Memory B cell (primary cell): ENCODE measurements at regions not wholly inside any gene's neighbourhood (a gene's known extent, or its start where the extent isn't known, plus 50 kb on each side); places are given as distances from the start of the nearest gene placed in this dataset.

Experiments
- ATAC-seq: fragments of 150-1000 bp; cut with Tn5 transposase; 2 replicates; pipeline ENCODE4 v1.10.0; 2021; ENCODE audit warnings: low read depth, mild to moderate bottlenecking, moderate library complexity
- DNase-seq, 2 donors: peaks; one replicate each; pipeline ENCODE4 v3.0.0; 2022; ENCODE audit warnings: low spot score in 2 of 2
- H3K27ac Mint-ChIP-seq: one replicate; pipeline ENCODE4 v1.8.0; 2022; ENCODE audit warnings: mild to moderate bottlenecking, moderate library complexity, mixed read lengths
- H3K27me3 Mint-ChIP-seq: one replicate; pipeline ENCODE4 v1.8.0; 2022; ENCODE audit warnings: mixed read lengths
- H3K36me3 Mint-ChIP-seq: one replicate; pipeline ENCODE4 v1.8.0; 2022; ENCODE audit warnings: mild to moderate bottlenecking, mixed read lengths
- H3K4me1 Mint-ChIP-seq: one replicate; pipeline ENCODE4 v1.8.0; 2022; ENCODE audit warnings: mixed read lengths
- H3K4me3 Mint-ChIP-seq: one replicate; pipeline ENCODE4 v1.8.0; 2022; ENCODE audit warnings: mild to moderate bottlenecking, moderate library complexity, mixed read lengths
- H3K9me3 Mint-ChIP-seq: one replicate; pipeline ENCODE4 v1.8.0; 2022; ENCODE audit warnings: mixed read lengths

- ATAC-seq, result no peak
- Mint-ChIP-seq H3K36me3 (no peaks in the 10 kb centered on the region), H3K9me3 (peaks cover 3% of the 10 kb centered on the region), H3K27ac (no peak overlapping the region), H3K4me3 (no peak overlapping the region), H3K27me3 (no peaks in the 10 kb centered on the region), H3K4me1 (no peaks in the 10 kb centered on the region)
- no peak for DNase-seq
Measured at GRCh38 chr5:117266280-117266679, 691.7 kb upstream of the SEMA6A start.

GRCh38 chr5:117263231-117263630 is 688.6 kb upstream of the SEMA6A start:
- no peak overlapping the region for H3K27ac Mint-ChIP-seq
- H3K36me3 Mint-ChIP-seq, result no peaks in the 10 kb centered on the region
- peaks cover 3% of the 10 kb centered on the region for H3K9me3 Mint-ChIP-seq
- no peak overlapping the region for H3K4me3 Mint-ChIP-seq
- DNase-seq (no peak), ATAC-seq (no peak)
- no peaks in the 10 kb centered on the region for H3K4me1 Mint-ChIP-seq
- no peaks in the 10 kb centered on the region for H3K27me3 Mint-ChIP-seq

- Mint-ChIP-seq H3K36me3 (no peaks in the 10 kb centered on the region), H3K27me3 (no peaks in the 10 kb centered on the region), H3K4me1 (no peaks in the 10 kb centered on the region), H3K9me3 (peaks cover 3% of the 10 kb centered on the region), H3K27ac (no peak overlapping the region), H3K4me3 (no peak overlapping the region)
- ATAC-seq, result no peak
- no peak for DNase-seq
Measured at GRCh38 chr5:117262572-117263131, 688.0 kb upstream of the SEMA6A start.

GRCh38 chr5:117261948-117262571 is 687.4 kb upstream of the SEMA6A start:
- peaks cover 3% of the 10 kb centered on the region for H3K9me3 Mint-ChIP-seq
- ATAC-seq, result no peak
- H3K36me3 Mint-ChIP-seq, result no peaks in the 10 kb centered on the region
- H3K4me1 Mint-ChIP-seq, result no peaks in the 10 kb centered on the region
- H3K27me3 Mint-ChIP-seq, result no peaks in the 10 kb centered on the region
- H3K27ac Mint-ChIP-seq, result no peak overlapping the region
- DNase-seq, result no peak
- no peak overlapping the region for H3K4me3 Mint-ChIP-seq

- Mint-ChIP-seq H3K27me3 (no peaks in the 10 kb centered on the region), H3K4me1 (no peaks in the 10 kb centered on the region), H3K4me3 (no peak overlapping the region), H3K36me3 (no peaks in the 10 kb centered on the region), H3K27ac (no peak overlapping the region), H3K9me3 (peaks cover 2% of the 10 kb centered on the region)
- ATAC-seq, result no peak
- no peak for DNase-seq
Measured at GRCh38 chr5:117255211-117256027, 680.8 kb upstream of the SEMA6A start.

GRCh38 chr5:117252566-117252965 is 677.9 kb upstream of the SEMA6A start:
- H3K27ac Mint-ChIP-seq, result no peak overlapping the region
- H3K27me3 Mint-ChIP-seq, result no peaks in the 10 kb centered on the region
- H3K36me3 Mint-ChIP-seq, result no peaks in the 10 kb centered on the region
- H3K4me3 Mint-ChIP-seq, result no peak overlapping the region
- ATAC-seq, result no peak
- DNase-seq, result no peak
- H3K9me3 Mint-ChIP-seq, result peaks cover 2% of the 10 kb centered on the region
- no peaks in the 10 kb centered on the region for H3K4me1 Mint-ChIP-seq

GRCh38 chr5:117249086-117249815 is 674.6 kb upstream of the SEMA6A start:
- no peak for DNase-seq
- no peaks in the 10 kb centered on the region for H3K36me3 Mint-ChIP-seq
- H3K4me3 Mint-ChIP-seq, result no peak overlapping the region
- H3K9me3 Mint-ChIP-seq, result no peaks in the 10 kb centered on the region
- no peaks in the 10 kb centered on the region for H3K27me3 Mint-ChIP-seq
- H3K4me1 Mint-ChIP-seq, result no peaks in the 10 kb centered on the region
- no peak overlapping the region for H3K27ac Mint-ChIP-seq
- no peak for ATAC-seq

- DNase-seq (no peak), ATAC-seq (no peak)
- H3K4me1 Mint-ChIP-seq, result no peaks in the 10 kb centered on the region
- no peaks in the 10 kb centered on the region for H3K9me3 Mint-ChIP-seq
- H3K4me3 Mint-ChIP-seq, result no peak overlapping the region
- no peak overlapping the region for H3K27ac Mint-ChIP-seq
- no peaks in the 10 kb centered on the region for H3K27me3 Mint-ChIP-seq
- H3K36me3 Mint-ChIP-seq, result no peaks in the 10 kb centered on the region
Measured at GRCh38 chr5:117246424-117246823, 671.8 kb upstream of the SEMA6A start.

- Mint-ChIP-seq H3K4me1 (no peaks in the 10 kb centered on the region), H3K4me3 (no peak overlapping the region), H3K36me3 (no peaks in the 10 kb centered on the region), H3K9me3 (peaks cover 4% of the 10 kb centered on the region), H3K27me3 (no peaks in the 10 kb centered on the region), H3K27ac (no peak overlapping the region)
- DNase-seq, result no peak
- ATAC-seq, result no peak
Measured at GRCh38 chr5:117245130-117245529, 670.5 kb upstream of the SEMA6A start.

- Mint-ChIP-seq H3K36me3 (no peaks in the 10 kb centered on the region), H3K27ac (no peak overlapping the region), H3K27me3 (no peaks in the 10 kb centered on the region), H3K4me1 (no peaks in the 10 kb centered on the region), H3K9me3 (peaks cover 4% of the 10 kb centered on the region), H3K4me3 (no peak overlapping the region)
- ATAC-seq, result no peak
- no peak for DNase-seq
Measured at GRCh38 chr5:117242028-117242427, 667.4 kb upstream of the SEMA6A start.

- peaks cover 4% of the 10 kb centered on the region for H3K9me3 Mint-ChIP-seq
- DNase-seq, result no peak
- H3K27me3 Mint-ChIP-seq, result no peaks in the 10 kb centered on the region
- no peaks in the 10 kb centered on the region for H3K4me1 Mint-ChIP-seq
- H3K27ac Mint-ChIP-seq, result no peak overlapping the region
- no peak overlapping the region for H3K4me3 Mint-ChIP-seq
- H3K36me3 Mint-ChIP-seq, result no peaks in the 10 kb centered on the region
- no peak for ATAC-seq
Measured at GRCh38 chr5:117236941-117237340, 662.3 kb upstream of the SEMA6A start.

GRCh38 chr5:117235786-117236185 is 661.2 kb upstream of the SEMA6A start:
- H3K27me3 Mint-ChIP-seq, result no peaks in the 10 kb centered on the region
- no peaks in the 10 kb centered on the region for H3K4me1 Mint-ChIP-seq
- DNase-seq (no peak), ATAC-seq (no peak)
- peaks cover 2% of the 10 kb centered on the region for H3K9me3 Mint-ChIP-seq
- no peaks in the 10 kb centered on the region for H3K36me3 Mint-ChIP-seq
- no peak overlapping the region for H3K27ac Mint-ChIP-seq
- no peak overlapping the region for H3K4me3 Mint-ChIP-seq

- Mint-ChIP-seq H3K27me3 (no peaks in the 10 kb centered on the region), H3K27ac (no peak overlapping the region), H3K4me1 (no peaks in the 10 kb centered on the region), H3K36me3 (no peaks in the 10 kb centered on the region), H3K9me3 (no peaks in the 10 kb centered on the region), H3K4me3 (no peak overlapping the region)
- ATAC-seq (no peak), DNase-seq (no peak)
Measured at GRCh38 chr5:117230375-117230774, 655.8 kb upstream of the SEMA6A start.

GRCh38 chr5:117220730-117221129 is 646.1 kb upstream of the SEMA6A start:
- no peak overlapping the region for H3K4me3 Mint-ChIP-seq
- no peak for ATAC-seq
- peaks cover 5% of the 10 kb centered on the region for H3K9me3 Mint-ChIP-seq
- H3K27ac Mint-ChIP-seq, result no peak overlapping the region
- no peaks in the 10 kb centered on the region for H3K36me3 Mint-ChIP-seq
- H3K27me3 Mint-ChIP-seq, result no peaks in the 10 kb centered on the region
- no peaks in the 10 kb centered on the region for H3K4me1 Mint-ChIP-seq
- no peak for DNase-seq
